HG03060 (cell line): ENCODE measurements at regions not wholly inside any gene's neighbourhood (a gene's known extent, or its start where the extent isn't known, plus 50 kb on each side); places are given as distances from the start of the nearest gene placed in this dataset.
"Not testable (repeated sequence)": the region's sequence is repeated elsewhere in the genome, so short reads cannot be mapped to it uniquely, and the experiment has no call there.

Source experiments
- ATAC-seq: cut with Tn5 transposase; IDR thresholded peaks from one replicate; pipeline ENCODE4 v1.9.1; 2021; ENCODE audit warnings: low read depth, moderate number of reproducible peaks; ENCODE audit not compliant: unreplicated experiment

GRCh38 chr14:101634202-101634849 lies 73.0 kb downstream of the DIO3 start:
- no peak for ATAC-seq

GRCh38 chr14:101634850-101635748 lies 73.8 kb downstream of the DIO3 start:
- ATAC-seq: no peak

- peak; percentile 79 for ATAC-seq
Observed at GRCh38 chr14:101635749-101636560, 74.7 kb downstream of the DIO3 start.

- ATAC-seq: no peak
Observed at GRCh38 chr14:101639241-101639833, 78.0 kb downstream of the DIO3 start.

- ATAC-seq: no peak
Observed at GRCh38 chr14:101643651-101644050, 82.4 kb downstream of the DIO3 start.

- ATAC-seq: no peak
Observed at GRCh38 chr14:101654051-101654450, 92.8 kb downstream of the DIO3 start.

- no peak for ATAC-seq
Observed at GRCh38 chr14:101657372-101657771, 96.1 kb downstream of the DIO3 start.

- ATAC-seq: no peak
Observed at GRCh38 chr14:101665478-101666078, 95.9 kb upstream of the PPP2R5C start.

- ATAC-seq: no peak
Observed at GRCh38 chr14:101666264-101666663, 95.2 kb upstream of the PPP2R5C start.

- no peak for ATAC-seq
Observed at GRCh38 chr14:101669629-101670028, 91.9 kb upstream of the PPP2R5C start.

GRCh38 chr14:101673873-101674272 lies 87.6 kb upstream of the PPP2R5C start:
- ATAC-seq: no peak

GRCh38 chr14:101675835-101676234 lies 85.7 kb upstream of the PPP2R5C start:
- ATAC-seq: not testable (repeated sequence)

- not testable (repeated sequence) for ATAC-seq
Observed at GRCh38 chr14:101677912-101678327, 83.6 kb upstream of the PPP2R5C start.

GRCh38 chr14:101681795-101682194 lies 79.7 kb upstream of the PPP2R5C start:
- no peak for ATAC-seq

- no peak for ATAC-seq
Observed at GRCh38 chr14:101683365-101683764, 78.1 kb upstream of the PPP2R5C start.

GRCh38 chr14:101687756-101688546 lies 73.6 kb upstream of the PPP2R5C start:
- no peak for ATAC-seq

- no peak for ATAC-seq
Observed at GRCh38 chr14:101689039-101689501, 72.4 kb upstream of the PPP2R5C start.

GRCh38 chr14:101689966-101690365 lies 71.5 kb upstream of the PPP2R5C start:
- not testable (repeated sequence) for ATAC-seq

- no peak for ATAC-seq
Observed at GRCh38 chr14:101695659-101696058, 65.8 kb upstream of the PPP2R5C start.
